Activated naive CD4-positive, alpha-beta T cell treated with anti-CD3 and anti-CD28 coated beads, Interleukin-2, amount 50 U/mL, for 24 hours (primary cell): ENCODE measurements at regions not wholly inside any gene's neighbourhood (a gene's known extent, or its start where the extent isn't known, plus 50 kb on each side); places are given as distances from the start of the nearest gene placed in this dataset.

Source experiments
- H3K27ac Mint-ChIP-seq: one replicate; pipeline ENCODE4 v1.8.0; 2021; ENCODE audit warnings: mild to moderate bottlenecking, mixed read lengths
- H3K27me3 Mint-ChIP-seq: one replicate; pipeline ENCODE4 v1.8.0; 2021; ENCODE audit warnings: mixed read lengths
- H3K36me3 Mint-ChIP-seq: one replicate; pipeline ENCODE4 v1.8.0; 2021; ENCODE audit warnings: mixed read lengths
- H3K4me1 Mint-ChIP-seq: one replicate; pipeline ENCODE4 v1.8.0; 2021; ENCODE audit warnings: mixed read lengths
- H3K4me3 Mint-ChIP-seq: one replicate; pipeline ENCODE4 v1.8.0; 2021; ENCODE audit warnings: mild to moderate bottlenecking, mixed read lengths
- H3K9me3 Mint-ChIP-seq: one replicate; pipeline ENCODE4 v1.8.0; 2021; ENCODE audit warnings: mixed read lengths

DNA sequence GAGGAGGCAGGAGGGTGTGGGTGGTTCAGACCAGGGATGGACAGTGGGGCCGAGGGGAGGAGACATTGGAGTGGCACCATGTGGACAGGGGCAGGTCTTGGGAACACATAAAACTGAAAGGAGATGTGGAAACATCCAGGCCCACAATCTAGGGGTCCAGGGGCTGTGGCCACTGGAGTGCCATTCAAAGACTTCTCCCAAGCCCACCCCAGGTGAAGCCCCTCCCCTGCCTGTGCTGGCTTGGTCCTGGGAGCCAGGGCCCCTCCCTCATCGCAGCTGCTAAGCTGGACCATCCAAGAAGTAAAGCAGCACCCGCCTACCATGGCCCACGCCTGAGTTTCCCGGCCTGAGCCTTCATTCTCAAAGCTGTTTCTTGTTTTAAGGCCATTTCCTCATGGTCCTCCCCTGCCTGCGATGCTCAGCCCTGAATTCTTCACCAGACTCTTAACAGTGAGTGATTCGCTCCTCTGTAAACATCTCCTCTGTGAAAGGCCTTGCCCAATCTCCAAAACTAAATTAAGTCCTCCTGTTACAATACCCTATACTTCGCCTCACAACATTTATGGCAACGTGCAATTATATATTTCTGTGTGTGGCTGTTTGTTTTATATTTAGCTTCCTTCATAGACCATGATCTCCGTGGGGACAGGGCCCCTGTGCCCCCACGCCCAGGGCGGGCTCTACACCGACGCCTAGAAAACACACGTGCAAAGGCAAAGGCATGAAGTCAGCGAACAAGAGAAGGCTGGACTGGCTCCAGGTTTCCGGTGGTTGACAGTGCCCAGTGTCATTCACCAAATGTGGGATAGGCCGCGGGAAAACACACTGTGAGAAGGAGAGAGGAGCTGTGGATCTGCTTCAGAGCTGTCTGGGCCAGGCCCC, 267.8 kb downstream of the ERMARD start:
- Mint-ChIP-seq H3K4me1 (no peaks in the 10 kb centered on the region), H3K36me3 (no peaks in the 10 kb centered on the region), H3K4me3 (no peak overlapping the region), H3K27me3 (peaks cover 3% of the 10 kb centered on the region), H3K27ac (no peak overlapping the region), H3K9me3 (no peaks in the 10 kb centered on the region)

DNA sequence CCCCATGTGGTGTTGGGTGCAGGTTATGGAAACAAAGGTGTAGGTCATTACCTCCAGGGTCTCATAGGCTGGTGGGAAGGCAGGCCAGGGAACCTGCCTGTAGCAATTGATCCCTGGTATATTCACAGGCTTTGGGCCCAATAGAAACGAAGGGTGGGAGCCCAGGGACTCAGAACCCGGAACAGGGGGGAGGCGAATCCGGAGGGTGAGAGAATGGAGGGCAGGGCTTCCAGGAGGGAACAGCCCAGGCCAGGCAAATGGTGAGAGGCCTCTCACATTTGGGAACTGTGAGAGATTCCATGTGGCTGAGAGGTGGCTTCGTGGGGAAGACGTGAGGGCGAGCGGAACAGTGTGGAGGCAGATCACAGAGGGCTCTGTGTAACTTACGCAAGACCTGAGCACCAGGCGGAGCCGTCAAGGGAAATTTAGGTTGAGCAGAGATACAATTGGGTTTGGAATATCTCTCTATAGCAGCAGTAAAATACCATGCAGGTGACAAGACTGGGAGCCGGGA, 267.1 kb downstream of the ERMARD start:
- Mint-ChIP-seq H3K4me3 (no peak overlapping the region), H3K36me3 (no peaks in the 10 kb centered on the region), H3K9me3 (no peaks in the 10 kb centered on the region), H3K27ac (peak overlapping the region; percentile 36), H3K27me3 (peaks cover 6% of the 10 kb centered on the region), H3K4me1 (no peaks in the 10 kb centered on the region)

DNA sequence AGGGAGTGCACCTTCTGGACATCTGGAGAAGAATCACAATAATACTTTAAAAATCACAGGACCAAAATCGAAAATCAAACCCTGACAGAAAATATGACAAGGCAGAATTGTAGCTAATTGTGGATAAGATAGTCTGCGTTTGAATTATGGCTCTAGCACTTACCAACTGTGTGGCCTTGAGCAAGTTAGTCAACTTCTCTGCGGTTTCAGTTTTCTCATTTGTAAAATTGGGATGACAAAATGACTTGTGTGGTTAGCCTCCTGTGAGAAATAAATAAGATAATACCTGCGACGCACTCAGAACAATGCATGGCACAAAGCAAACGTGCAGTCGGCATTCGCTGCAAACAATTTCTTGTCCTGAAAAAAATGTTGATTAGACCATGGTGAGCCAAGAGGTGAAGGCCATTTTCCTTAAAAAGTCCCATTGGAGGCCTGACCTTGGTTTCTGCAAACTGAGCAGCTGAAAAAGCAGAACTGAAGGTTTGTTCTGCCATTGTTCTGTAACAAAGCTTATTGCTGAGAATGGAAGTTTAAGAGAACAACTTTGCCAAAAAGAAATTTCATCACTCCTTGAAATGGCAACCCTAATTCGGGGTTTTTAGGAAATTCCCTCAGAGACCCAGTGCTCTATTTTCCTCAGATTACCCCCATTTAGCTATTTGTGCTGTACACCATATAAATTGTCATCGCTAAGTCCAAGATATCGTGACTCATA, 266.3 kb downstream of the ERMARD start:
- H3K9me3 Mint-ChIP-seq: no peaks in the 10 kb centered on the region
- H3K4me1 Mint-ChIP-seq: no peaks in the 10 kb centered on the region
- no peaks in the 10 kb centered on the region for H3K36me3 Mint-ChIP-seq
- H3K27ac Mint-ChIP-seq: no peak overlapping the region
- no peak overlapping the region for H3K4me3 Mint-ChIP-seq
- H3K27me3 Mint-ChIP-seq: peaks cover 7% of the 10 kb centered on the region

DNA sequence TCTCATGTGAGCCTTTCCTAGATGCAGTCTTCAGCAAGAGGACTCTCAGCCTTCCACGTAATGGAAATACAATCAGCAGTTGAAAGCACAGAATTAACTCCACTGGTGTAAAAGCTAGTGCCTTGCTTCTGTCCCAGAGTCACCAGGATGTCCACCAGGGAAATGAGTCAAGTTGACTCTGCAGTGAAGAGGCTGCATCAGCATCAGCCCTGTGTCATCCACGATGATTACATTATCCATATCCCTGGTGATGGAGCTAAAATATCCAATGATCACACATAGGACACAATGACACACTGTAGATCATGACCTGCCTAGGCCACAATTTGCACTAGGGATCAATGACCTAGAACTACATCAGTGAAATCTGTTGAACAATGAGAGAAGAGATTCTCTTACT, 262.4 kb downstream of the ERMARD start:
- H3K27ac Mint-ChIP-seq: no peak overlapping the region
- no peaks in the 10 kb centered on the region for H3K4me1 Mint-ChIP-seq
- no peaks in the 10 kb centered on the region for H3K9me3 Mint-ChIP-seq
- no peak overlapping the region for H3K4me3 Mint-ChIP-seq
- H3K27me3 Mint-ChIP-seq: peaks cover 13% of the 10 kb centered on the region
- H3K36me3 Mint-ChIP-seq: no peaks in the 10 kb centered on the region

DNA sequence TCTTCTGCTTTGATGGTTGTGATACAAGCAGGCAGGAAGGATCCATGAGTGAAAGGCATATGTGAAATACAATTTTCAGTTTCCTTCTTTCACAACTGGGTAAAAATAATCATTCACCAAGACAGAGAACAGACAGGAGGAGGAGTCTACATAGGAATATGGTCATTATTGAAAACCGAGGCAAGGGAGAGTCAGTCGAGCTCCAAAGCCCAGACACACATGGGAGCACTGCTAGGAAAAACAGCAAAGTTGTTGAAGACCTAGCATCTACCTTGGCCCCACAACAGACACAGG, 260.6 kb downstream of the ERMARD start:
- Mint-ChIP-seq H3K27ac (no peak overlapping the region), H3K4me3 (no peak overlapping the region), H3K27me3 (peaks cover 10% of the 10 kb centered on the region), H3K36me3 (no peaks in the 10 kb centered on the region), H3K9me3 (no peaks in the 10 kb centered on the region), H3K4me1 (no peaks in the 10 kb centered on the region)

DNA sequence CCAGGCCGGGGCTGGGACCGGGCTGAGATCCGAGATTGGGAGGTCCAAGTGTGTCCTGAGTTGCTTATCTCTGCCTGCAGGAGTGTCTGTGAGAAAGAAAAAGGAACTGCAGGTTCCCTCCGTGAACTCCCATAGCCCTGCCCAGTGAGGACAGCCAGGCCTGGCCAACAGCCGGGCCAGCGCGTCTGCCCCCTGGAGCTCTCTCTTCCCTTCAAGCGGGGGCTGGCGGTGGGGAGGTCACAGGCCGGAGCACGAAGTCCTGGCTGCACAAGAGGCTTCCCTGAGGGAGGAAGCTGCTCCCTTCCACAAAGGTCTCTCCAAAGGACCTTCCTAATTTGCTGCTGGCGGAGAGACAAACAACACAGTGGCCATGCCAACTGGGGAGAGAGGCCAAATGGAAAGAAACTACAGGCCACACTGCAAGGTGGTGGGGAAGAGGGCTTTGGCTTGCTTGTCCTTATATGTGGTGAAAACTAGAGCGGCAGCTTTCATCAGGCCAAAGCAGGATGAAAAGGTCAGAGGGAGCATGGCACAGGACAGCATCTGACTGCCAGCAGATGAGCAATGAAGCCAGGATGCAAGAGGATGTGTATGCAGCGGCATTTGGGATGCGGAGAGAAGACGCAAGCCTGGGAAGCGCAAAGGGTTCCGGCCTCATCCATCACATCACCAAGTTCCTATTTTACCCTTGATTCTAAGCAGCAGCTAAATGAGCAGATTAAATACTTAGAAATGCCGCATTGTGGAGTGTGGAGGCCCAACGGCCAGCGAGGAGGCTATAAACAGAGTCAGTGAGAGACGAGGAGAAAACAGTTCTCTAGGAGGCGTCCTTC, 260.0 kb downstream of the ERMARD start:
- peaks cover 10% of the 10 kb centered on the region for H3K27me3 Mint-ChIP-seq
- no peak overlapping the region for H3K27ac Mint-ChIP-seq
- H3K4me1 Mint-ChIP-seq: no peaks in the 10 kb centered on the region
- H3K4me3 Mint-ChIP-seq: no peak overlapping the region
- H3K36me3 Mint-ChIP-seq: no peaks in the 10 kb centered on the region
- no peaks in the 10 kb centered on the region for H3K9me3 Mint-ChIP-seq

DNA sequence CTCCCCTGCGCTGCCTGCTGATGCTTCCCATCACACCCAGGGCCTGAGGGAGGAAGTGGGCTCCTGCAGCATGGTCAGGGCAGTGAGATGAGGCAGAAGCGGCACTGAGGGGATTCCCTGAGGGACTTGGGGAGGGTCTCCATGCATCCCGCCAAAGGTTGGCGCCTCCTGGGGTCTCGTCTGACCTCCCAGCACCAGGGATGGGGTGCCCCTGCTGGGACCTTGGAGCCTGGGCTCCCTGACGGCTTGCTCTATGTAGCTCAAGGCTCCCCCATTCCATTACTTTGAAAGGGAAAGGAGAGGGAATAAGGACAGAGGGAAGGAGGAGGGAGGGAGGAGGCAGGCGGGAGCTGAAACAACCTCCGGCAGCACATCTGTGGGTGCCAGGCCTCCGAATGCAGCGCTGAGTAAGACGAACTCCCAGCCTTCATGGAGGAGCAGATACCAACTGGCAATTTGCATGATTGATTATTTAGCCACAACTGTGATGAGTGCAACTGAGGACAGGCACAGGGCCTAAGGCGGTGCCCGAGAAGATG, 259.3 kb downstream of the ERMARD start:
- Mint-ChIP-seq H3K4me1 (peaks cover under 1% of the 10 kb centered on the region), H3K4me3 (no peak overlapping the region), H3K9me3 (no peaks in the 10 kb centered on the region), H3K36me3 (no peaks in the 10 kb centered on the region), H3K27ac (no peak overlapping the region), H3K27me3 (peaks cover 10% of the 10 kb centered on the region)

DNA sequence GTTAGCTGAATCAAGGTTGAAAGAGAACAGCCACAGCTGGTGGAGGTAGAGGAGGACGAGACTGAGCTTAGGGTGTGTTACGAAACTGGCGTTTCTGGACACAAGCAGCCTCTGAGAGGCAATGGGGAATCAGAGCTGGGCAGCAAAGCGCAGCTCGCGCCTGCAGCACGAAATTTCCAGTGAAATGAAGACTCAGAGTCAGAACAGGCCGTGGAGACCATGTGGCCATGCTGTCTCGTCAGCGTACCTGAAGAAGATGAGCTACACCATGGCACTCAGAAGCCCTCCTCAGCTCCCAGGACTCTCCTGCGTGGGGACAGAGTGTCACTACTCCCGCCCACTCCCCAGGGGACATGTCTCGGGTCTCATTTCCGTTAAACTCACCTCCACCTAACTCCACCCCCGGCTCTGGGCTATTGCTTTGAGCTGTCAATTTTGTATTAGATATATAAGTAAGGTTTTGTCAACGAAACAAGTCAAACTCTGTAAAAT, 256.9 kb downstream of the ERMARD start:
- no peak overlapping the region for H3K27ac Mint-ChIP-seq
- peaks cover 7% of the 10 kb centered on the region for H3K27me3 Mint-ChIP-seq
- H3K4me3 Mint-ChIP-seq: no peak overlapping the region
- no peaks in the 10 kb centered on the region for H3K36me3 Mint-ChIP-seq
- peaks cover 5% of the 10 kb centered on the region for H3K4me1 Mint-ChIP-seq
- peaks cover 6% of the 10 kb centered on the region for H3K9me3 Mint-ChIP-seq

DNA sequence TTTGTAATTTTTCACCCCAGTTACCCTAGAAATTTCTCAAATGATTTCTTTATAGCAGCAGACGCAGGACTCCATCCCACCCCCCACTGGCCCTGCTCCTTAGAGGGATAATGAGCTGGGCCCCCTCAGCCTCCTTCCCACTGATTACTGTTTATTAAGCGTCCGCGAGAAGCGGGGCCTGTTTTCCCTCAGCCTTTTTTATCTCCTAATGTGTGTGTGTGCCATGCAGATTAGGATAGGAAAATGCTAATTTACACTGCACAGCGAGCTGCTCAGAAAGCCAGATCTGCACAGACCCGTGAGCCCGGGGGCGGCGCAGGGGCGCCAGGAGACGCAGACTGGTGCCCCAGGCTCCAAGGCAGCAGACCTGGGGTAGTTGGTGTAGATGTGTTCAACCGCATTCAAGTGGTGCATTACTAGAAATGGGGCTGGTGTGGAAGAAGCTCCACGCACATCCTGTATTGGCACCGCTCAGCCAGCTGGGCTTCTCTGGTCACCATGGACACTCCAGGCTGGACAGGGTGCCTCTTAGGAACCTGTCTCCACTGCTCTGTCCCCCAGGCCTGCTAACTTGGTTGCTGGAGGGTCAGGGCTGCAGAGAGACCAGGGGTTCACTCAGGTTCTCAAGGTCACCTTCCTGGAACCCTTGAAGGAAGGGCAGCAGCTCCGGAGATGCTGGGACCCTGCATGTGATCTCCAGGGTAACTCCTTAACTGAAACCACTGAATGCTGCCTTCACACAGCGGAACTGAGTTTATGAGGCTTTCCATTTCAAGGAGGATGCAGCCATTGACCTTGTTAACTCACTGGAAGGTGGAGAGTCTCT, 256.3 kb downstream of the ERMARD start:
- no peak overlapping the region for H3K4me3 Mint-ChIP-seq
- peaks cover 6% of the 10 kb centered on the region for H3K9me3 Mint-ChIP-seq
- H3K4me1 Mint-ChIP-seq: peaks cover 5% of the 10 kb centered on the region
- H3K27me3 Mint-ChIP-seq: peaks cover 6% of the 10 kb centered on the region
- no peaks in the 10 kb centered on the region for H3K36me3 Mint-ChIP-seq
- no peak overlapping the region for H3K27ac Mint-ChIP-seq

DNA sequence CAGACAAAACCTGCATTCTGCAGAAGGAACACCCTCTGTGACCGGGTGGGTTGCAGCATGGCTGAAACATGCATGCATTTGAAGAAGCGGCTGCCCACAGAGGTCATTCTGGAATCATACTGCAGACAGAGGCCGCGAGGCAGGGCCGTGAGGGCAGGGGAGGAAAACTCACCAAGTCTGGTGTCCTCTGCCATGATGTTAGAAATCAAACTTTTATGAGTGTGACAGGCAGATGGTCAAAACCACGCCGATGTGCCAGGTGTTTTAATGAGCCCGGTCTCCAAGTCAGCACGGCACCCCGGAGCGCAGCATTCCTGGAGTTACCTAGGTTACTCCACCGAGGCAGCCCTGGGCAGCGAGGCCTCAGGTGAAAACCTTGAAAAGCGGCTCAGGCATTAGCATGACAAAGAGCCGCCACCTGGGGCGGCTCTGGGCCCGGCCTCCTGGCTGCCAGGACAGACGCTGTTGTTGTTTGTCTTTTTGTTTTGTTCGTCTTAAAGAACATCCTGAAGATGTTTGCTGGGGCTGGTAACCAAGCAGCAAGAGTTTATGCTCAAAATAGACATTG, 255.6 kb downstream of the ERMARD start:
- peaks cover 5% of the 10 kb centered on the region for H3K4me1 Mint-ChIP-seq
- no peak overlapping the region for H3K27ac Mint-ChIP-seq
- no peak overlapping the region for H3K4me3 Mint-ChIP-seq
- peaks cover 4% of the 10 kb centered on the region for H3K36me3 Mint-ChIP-seq
- H3K9me3 Mint-ChIP-seq: peaks cover 6% of the 10 kb centered on the region
- H3K27me3 Mint-ChIP-seq: peaks cover 6% of the 10 kb centered on the region

DNA sequence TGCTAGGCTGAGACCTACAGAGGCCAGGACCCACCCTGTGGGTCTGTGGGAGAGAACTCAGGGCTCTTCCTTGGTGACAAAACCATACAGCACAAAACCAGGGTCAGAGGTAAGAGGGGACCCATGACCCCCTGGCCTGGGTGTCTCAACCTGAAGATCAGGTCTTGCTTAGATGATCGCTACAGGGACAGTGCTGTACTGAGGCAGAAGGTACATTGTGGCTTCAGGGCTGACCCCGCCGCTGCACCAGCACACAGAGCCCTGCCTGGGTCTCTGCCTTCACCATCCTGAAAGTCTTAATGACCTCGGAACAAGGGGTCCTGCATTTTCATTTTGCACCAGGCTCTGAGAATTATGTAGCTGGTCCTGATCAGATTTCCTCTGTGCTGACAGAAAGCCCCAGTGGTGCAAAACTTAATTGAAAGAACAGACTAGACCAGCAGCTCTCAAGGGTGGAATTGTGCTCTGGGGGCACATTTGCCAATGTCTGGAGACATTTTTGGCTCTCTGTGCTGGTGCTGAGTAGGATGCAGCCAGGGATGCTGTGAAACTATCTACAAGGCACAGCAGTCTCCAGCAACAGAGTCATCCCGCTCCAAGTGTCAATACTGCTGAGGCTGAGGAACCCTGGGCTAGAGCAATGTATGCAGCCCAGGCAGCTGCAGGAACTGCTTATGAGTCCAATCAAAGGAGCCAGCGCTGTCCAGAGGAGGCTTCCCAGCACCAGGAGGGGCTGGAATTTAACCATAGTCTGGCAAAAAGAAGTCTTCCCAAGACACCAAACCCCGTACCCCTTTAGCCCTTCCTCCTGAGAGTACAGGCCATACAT, 254.9 kb downstream of the ERMARD start:
- peaks cover 4% of the 10 kb centered on the region for H3K36me3 Mint-ChIP-seq
- H3K4me3 Mint-ChIP-seq: no peak overlapping the region
- H3K27ac Mint-ChIP-seq: no peak overlapping the region
- peaks cover 3% of the 10 kb centered on the region for H3K27me3 Mint-ChIP-seq
- H3K4me1 Mint-ChIP-seq: peaks cover 5% of the 10 kb centered on the region
- peaks cover 6% of the 10 kb centered on the region for H3K9me3 Mint-ChIP-seq

DNA sequence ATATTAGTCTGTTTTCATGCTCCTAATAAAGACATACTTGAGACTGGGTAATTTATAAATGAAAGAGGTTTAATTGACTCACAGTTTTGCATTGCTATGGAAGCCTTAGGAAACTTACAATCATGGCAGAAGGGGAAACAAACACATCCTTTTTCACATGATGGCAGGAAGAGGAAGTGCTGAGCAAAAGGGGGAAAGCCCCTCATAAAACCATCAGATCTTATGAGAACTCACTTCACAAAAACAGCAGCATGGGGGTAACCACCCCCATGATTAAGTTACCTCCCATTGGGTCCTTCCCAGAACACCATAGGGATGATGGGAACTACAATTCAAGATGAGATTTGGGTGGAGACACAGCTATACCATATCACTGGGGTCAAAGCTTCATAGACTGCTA, 254.2 kb downstream of the ERMARD start:
- H3K27me3 Mint-ChIP-seq: peaks cover 2% of the 10 kb centered on the region
- H3K4me1 Mint-ChIP-seq: peaks cover 5% of the 10 kb centered on the region
- peaks cover 7% of the 10 kb centered on the region for H3K36me3 Mint-ChIP-seq
- H3K9me3 Mint-ChIP-seq: peaks cover 6% of the 10 kb centered on the region
- no peak overlapping the region for H3K4me3 Mint-ChIP-seq
- H3K27ac Mint-ChIP-seq: no peak overlapping the region

DNA sequence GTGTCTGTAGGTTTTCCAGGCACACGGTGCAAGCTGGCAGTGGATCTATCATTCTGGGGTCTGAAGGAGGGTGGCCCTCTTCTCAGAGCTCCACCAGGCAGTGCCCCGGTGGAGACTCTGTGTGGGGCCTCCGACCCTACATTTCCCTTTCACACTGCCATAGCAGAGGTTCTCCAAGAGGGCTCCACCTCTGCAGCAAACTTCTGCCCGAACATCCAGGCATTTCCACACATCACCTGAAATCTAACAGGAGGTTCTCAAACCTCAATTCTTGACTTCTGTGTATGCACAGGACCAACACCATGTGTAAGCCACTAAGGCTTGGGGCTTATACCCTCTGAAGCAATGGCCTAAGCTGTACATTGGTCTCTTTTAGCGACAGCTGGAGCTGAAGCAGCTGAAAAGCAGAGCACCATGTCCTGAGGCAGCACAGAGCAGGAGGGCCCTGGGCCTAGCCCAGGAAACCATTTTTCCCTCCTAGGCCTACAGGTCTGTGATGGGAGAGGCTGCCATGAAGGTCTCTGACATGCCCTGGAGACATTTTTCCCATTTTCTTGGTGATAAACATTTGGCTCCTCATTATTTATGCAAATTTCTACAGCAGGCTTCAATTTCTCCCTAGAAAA, 253.3 kb downstream of the ERMARD start:
- peaks cover 8% of the 10 kb centered on the region for H3K36me3 Mint-ChIP-seq

More for the DNA sequence above, 253.3 kb downstream of the ERMARD start:
- H3K9me3 Mint-ChIP-seq: peaks cover 6% of the 10 kb centered on the region
- H3K4me3 Mint-ChIP-seq: no peak overlapping the region
- peaks cover 5% of the 10 kb centered on the region for H3K4me1 Mint-ChIP-seq
- no peak overlapping the region for H3K27ac Mint-ChIP-seq
- peaks cover 2% of the 10 kb centered on the region for H3K27me3 Mint-ChIP-seq
